SKM-1 treated with dmso at 0.1 percent for 144 hours (cell line): ENCODE measurements at regions not wholly inside any gene's neighbourhood (a gene's known extent, or its start where the extent isn't known, plus 50 kb on each side); places are given as distances from the start of the nearest gene placed in this dataset.

Experiments used
- DNase-seq: peaks from one replicate; lab custom pipeline; 2025; ENCODE audit not compliant: unreplicated experiment; lab: John Stamatoyannopoulos, UW

DNA sequence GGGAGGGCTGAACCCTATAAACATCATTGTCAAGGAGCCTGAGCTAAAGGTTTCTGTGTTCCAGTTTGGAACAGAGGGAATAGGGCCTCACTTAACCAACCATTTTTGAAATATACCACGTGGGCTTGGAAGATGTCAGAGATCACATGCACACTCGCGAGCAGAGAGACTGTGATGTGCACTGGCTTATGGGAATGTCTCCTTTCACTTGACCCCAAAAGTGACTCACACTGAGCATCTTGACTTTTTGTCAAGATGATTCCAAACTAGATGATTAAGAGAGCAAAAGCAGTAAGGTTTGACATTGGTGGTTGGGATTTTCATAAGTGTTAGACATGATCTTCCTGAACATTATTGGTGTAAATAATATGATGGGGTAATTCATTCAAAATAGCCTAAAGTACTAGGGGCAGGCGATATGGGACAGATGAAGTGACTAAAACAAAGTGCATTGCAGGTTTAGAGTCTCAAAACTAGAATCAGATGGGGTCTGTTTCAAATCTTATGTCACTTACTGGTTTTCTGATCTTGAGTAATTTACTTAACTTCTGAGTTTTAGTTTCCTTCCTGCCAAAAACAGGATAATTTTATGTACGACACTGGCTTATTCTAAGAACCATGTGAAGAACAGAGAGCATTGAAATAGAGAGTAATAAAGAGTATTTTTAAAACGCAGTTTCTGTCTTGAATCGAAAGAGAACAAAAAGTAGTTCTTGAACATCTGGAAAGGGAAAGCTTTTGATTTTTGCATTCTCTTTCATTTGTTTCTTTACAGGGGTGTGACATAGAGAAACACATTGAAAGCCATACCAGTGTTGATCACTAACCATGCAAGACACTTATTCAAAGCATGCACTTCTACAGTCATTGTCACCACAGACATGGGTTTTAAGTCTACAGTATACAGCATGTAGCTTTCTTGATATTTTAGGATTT lies 383.0 kb downstream of the DIRAS2 start:
- no peak for DNase-seq

DNA sequence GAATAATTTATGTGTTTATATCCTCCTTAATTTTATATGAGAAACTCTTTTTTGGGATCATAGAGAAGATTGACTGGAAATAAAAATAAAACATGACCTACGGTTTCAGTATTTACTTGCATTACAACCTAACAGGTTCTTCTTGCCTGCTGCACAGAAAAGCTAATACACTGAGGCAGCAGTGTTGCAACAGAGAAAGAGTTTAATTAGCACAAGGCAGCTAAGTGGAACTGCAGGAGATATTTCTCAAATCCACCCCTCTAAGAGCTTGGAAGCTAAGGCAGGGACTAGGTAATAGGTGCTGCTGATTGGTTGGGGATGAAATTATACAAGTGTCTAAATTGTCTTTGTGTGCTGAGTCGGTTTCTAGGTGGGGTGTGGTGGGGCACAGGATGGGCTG lies 380.9 kb downstream of the DIRAS2 start:
- DNase-seq, result no peak

DNA sequence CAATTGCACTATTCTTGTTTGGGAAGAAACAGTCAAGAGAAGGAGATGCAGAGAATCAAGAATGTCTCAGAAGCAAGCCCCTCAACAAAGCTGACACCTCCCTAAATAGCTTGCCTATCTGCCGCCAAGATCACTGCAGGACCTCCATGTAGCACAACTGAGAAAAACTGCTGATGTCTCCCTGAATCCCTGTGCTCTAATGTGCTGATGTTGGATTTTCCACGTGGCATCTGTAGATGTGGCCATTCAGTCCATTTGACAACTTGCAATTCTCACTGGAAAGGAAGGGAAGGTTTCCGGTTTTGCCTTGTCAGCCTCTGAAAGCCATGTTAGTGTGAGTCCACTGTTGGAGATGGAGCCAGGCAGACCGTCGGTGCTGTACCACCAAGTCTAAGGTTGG lies 374.0 kb downstream of the DIRAS2 start:
- no peak for DNase-seq

DNA sequence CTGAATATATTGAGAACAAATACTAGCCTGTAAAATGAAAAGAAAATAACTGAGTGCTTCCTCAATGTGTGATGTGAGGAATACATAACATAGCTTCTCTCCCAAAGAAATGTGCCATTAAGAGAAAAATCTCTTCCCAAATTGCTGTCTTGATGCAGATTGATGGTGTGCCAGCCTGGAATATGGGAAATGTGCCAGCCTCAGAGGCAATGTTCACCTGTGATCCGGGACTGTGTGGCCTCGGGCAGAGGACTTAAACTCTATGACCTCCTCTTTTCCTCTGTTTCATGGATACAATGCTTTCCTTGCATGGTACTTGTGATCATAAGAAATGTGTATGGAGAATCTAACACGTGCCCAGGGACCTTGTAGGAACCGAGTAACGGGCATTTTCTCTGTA lies 370.9 kb downstream of the DIRAS2 start:
- DNase-seq, result no peak

DNA sequence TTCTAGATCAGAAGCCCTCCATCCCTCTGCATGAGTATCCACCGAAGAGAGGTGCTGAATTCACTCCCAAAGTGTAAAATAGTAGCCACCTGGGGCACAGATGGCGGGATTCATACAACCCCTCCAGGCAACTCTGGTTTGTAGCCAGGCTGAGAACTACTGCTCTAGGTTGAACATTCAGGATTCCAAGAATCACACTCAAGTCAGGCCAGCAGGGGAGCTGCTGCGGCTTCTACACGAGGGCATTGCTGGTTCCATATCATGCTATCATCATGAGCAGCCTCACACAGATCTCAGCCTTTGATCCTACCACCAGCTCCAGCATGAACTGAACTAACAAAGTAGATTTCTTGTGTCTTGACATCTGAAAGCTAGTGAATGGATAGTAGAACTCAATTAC lies 367.9 kb downstream of the DIRAS2 start:
- no peak for DNase-seq

DNA sequence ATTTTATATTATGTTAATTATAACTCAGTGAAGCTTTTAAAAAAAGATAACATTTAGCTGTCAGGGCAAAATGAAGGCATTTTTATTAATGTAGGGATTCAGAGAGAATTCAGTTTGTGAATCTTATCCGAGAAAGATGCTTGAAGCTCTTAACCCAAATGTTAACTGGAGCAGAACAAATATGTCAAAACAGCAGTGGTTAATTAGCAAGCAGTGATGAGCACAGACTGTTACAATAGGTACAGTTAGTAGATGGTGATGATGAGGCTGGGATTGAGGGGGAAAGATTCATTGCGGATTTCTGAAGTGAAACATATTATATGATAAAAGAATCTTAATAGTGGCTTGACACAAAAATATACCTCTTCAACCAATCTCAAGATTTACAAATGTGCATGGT lies 356.7 kb downstream of the DIRAS2 start:
- DNase-seq, result no peak

DNA sequence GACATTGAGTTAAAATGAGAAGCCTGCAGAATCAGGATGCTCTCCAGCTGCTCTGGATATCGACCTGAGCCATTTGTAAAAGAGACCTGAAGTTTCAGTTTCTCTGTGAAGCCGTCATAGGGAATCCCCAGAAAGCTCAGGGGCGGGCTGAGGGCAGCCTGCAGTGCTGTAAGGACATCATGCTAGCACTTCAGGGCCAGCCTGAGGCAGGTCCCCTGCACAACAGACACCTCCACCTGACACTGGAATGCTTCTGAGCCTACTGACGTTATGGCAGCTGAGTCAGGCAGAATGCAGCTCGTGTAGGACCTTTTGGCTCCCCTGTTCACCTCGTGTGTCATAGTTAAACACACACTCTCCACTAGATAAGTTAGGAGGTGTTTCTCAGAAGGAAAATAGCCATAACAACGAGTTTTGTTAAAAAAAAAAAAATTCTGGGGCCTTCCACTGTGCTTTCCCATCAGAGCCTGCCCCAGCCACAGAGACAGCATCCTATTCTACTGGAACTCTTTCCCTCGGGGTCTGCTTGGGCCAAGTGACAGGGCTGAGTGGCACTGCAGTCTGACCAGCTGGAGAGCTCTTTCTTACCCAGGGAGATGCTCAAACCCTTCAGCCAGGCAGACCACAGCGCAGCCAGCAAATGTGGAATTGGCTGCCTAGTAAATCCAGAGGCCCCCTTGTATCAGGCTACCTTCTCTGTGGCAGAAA lies 354.9 kb downstream of the DIRAS2 start:
- no peak for DNase-seq

DNA sequence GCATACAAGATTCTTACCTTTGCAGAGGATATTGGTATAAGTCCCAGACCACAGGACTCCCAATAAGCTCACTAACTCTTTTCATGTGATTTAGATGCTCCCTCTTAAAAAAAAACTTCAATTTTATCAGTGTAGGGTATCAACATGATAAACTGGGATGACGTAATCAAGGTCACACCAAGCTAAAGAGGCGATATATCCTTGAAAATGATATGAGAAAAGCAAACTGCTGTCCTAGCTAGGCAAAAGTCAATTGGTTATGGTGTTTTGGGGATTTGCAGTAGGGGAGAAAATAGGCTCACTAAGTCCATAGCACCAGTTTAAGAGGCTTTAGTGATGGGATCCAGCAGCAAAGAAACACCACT lies 354.4 kb downstream of the DIRAS2 start:
- DNase-seq, result no peak

DNA sequence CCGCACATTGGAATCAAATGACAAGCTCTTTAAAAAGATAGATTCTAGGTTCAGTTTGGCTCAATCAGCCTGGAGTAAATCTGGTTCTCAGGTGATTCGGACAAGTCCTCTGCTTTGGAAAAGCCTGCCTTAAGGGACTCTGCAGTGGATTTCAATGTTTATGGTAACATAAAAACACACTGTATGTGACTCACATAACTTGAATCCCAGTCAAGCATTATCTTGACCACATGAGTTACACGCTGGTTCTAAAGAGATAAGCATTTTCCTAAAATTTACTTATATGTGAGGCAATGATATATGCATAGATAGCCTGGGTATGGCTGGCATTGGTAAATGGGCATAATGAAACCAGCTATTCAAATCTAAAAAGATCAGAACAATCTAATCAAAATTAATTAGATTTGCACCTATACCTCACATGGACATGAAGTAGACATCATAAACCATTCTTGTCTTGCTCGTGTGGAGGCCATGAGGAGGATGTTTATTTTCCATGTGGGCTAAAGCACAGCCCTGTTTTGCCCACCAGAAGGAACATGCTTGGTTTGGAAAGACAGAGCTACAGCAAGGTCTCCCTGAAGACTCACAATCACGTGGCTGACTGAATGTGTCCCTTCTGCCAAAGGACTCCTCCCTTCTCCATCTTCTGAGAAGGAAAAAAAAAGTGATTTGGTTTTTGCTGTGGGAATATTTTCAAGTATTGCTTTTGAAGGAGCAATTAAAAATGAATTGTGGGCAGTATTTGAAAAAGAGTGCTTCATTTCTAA lies 351.7 kb downstream of the DIRAS2 start:
- no peak for DNase-seq

DNA sequence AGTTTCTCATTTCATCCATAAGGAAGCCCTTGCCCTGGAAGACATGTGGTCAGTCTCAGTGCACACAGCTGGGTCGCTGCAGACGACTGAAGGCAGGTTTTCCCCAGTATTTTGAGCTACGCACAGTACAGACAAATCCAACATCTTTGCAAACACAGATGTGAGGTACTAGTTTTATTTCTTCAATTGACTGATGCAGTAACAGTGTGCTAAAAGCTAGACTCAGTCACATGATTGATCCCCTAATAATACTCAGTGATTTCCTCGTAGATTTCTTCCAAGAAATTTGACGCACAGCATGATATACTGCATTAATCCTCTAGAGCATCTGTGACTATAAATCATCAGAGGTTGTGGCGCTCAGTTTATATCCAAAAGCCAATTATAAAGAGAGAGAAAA lies 346.1 kb downstream of the DIRAS2 start:
- no peak for DNase-seq

DNA sequence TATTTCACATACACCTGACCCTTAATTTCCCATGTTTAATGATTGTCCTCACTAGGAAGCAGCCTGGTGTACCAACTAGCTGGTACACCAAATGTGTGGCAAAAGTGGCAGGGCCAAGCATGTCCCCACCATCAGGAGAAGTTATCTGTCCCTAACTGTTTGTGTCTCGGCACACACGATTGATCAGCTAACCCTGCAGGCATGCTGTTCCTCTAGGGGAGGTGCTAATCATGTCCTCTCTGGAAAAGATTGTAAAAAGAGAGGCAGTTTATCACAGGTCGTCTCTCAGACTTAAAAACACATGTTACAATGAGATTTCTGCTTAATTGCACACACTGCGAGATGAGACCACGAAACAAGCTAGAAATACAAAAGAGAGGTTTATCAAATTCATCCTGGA lies 342.7 kb downstream of the DIRAS2 start:
- DNase-seq, result no peak

DNA sequence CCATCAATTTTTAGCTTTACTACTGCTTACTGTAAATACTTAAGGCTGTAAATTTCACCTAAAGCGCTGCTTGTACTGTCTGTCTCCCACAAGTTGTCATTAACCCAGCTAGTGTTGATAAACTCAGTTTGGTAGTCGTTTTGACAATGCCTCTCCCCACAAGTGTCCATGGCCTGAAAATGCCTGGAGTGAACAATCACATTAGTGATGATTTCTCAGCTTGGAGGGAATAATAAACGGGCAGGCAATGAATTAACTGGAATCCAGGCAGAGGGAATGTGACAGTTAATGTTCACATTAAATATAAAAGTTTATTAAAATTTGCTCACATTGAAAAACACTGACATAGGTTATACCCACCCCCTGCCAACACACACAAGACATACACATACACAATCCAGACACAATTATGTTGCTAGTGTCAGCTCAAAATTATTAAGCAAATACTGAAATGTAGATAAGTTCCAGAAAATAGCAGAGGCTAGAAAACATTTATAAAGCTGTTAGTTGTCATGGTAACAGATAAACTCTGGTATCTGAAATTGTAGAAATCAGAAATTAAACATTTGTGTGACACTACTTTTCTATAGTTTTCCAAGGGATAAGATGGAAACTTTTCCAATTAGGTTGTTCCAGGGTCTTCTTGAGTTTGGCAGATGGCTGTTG lies 341.9 kb downstream of the DIRAS2 start:
- no peak for DNase-seq

DNA sequence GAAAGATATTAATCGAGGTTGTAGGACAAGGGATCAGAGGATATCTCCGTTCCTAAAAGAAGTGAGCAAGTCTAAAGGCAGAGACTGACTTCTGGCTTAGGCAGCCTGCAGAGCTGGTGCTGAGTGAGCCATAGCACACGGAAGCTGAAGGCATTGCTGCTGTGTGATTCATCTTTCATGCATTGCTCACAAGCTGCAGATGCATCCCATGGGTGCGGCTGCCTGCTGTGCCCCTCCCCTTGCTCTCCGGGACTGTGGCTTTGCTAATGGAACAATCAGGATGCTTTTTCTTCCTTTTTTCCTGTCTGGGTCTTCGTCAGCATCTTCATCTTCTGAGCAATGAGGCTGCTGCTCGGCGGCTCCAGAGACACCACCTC lies 341.4 kb downstream of the DIRAS2 start:
- no peak for DNase-seq

DNA sequence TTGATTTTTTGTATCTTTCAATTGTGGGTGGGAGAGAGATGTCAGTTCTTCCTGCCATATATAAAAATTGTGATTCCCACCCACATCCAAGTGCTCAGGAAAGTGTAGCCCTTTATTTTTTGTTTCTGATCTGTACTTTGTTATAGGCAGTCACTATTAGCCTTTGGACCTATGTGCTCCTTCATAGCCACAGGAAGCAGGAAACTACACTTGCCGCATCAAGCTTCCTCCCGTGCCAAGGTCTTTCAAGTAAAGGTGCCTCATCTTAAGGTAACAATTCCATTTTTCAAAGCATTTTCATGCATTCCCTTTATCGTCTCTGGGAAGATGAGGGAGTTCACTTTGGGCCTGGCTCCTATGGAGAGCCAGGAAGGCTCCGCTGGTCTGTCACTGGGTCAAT lies 339.0 kb downstream of the DIRAS2 start:
- DNase-seq, result no peak

DNA sequence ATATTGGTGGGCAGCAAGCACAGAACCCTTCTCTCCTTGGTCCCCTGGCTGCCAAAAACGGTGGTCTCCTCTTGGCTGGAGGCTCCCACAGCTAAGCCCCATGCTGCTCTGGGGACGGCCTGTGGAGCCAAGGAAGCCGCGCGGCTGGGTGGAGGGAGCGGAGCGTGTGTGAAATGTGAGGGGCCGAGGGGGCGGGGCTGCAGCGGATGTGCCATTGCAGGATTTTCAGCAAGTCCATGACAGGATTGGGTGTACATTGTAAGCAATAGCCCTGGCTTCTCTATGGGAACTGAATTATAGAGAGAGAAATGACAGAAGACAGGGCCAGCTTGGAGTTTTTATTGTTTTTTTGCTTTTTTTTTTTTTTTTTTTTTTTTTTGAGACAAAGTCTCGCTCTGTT lies 336.5 kb downstream of the DIRAS2 start:
- DNase-seq, result no peak

DNA sequence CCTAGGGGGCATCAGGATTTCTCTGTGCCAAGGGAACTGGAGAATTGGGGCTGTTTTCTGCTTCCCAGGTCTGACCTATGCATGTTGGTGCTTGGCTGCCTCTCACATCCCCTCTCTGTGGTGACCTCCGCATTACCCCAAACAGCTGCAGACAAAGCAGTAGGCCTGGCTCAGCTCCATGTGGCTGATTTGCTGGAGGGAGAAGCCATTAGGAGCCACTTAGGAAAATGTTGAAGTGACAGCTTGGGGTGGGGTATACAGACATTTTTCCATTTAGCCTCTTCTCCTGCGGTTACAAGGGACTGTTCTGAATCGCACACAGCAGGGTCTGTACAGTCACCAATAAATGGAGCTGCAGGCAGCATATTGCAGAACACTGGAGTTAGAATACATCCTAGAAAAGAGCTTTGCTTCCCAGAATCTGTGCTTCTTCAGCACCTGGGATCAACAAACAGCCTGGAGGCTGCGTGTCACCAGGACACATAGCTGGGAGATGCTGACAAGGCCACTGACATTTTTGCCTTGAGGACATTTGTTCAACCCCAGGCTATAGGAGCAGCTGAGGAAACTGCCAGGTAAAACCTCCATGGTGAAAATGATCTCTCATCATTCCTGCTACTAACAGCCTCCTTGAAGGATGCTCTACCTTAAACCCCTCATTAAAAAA lies 335.3 kb downstream of the DIRAS2 start:
- DNase-seq, result no peak

DNA sequence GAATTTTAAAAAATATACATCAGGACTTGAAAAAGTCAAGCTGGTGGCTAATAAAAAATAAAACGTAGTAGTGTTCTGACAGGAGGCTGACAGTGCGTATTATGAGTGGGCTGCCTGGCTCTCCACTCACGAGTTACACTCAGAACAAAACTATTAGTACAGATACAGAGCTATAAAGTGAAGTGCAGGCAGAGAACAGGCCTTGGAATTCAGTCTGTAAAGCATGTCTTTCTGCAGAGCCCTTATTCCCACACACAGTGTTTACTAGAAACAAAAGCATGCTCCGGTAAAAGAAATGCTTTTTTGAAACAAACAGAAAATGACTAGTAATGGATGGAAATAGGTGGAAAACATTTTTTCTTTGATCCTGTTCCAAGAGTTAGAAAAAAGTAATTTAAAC lies 334.7 kb downstream of the DIRAS2 start:
- no peak for DNase-seq

DNA sequence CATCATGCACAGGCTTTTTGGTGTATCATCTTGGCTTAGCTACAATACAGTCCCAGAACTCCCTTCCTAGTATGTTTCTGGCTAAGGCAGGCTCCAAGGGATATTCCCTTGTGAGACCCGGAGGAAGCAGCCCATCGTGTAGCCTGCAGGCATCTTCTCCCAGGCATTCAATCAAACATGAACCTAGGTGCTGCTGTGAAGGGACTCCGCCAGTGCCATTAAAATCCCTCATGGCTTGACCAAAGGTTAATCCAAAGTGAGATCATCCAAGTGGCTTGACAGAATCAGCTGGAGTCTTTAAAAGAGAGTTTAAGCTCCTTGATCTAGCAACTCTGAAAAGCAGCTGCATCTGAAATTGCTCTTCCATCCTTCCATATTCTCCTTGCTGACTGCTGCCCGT lies 333.9 kb downstream of the DIRAS2 start:
- no peak for DNase-seq

DNA sequence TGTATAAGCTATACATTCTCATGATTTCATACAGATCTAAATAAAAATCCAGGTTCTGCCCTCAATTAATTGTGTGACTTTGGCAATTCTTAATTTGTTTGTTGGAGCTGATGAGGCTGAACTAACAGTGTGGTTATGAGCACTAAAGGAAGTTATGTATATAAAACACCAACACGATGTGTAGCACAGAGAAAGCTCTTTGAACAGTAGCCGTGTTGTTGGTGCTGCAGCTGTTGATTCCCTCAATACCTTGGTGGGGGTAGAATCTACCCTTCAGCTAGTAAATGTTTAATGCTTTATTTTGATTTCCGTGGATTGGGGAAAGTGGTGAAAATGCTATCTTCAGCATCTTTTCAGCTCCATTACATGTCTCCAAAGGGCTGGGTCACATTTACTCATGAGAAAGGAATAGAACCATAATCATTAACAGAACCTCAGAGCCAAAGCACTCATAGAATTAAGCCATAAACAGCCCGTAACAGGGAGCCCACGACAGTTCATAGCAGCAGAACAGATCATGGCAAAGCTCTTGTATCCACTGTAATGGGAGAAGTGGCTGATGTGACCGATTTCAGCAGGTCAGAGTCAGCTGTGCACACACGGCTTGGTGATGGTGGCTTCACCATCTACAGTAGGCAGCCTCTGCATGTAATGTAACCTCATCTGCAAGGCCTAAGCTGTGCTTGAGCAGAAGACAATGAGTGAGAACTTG lies 332.7 kb downstream of the DIRAS2 start:
- no peak for DNase-seq

DNA sequence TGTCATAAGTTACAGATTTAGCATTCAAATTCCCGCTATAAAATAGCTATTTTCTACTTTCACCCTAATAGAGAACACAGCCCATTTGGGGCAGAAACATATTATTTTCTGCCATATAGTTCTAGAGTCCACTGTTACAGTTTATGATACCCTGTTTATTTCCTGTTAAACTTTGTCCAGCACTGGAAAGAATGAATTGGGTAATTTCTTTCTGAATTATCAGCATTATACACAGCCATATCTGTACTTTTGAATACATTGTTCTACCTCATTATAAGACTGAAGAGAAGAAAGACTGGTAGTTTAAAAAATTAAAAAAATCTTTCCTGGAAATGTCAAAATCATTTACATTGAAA lies 332.1 kb downstream of the DIRAS2 start:
- DNase-seq, result no peak
